DND-41 (cell line): ENCODE measurements at regions not wholly inside any gene's neighbourhood (a gene's known extent, or its start where the extent isn't known, plus 50 kb on each side); places are given as distances from the start of the nearest gene placed in this dataset.

Experiments used
- CTCF ChIP-seq: IDR thresholded peaks from 2 replicates; pipeline ENCODE4 v1.5.1; 2012; ENCODE audit warnings: borderline replicate concordance, low read length, moderate library complexity, mild to moderate bottlenecking; ENCODE audit not compliant: poor library complexity, severe bottlenecking; ENCODE audit errors: extremely low read depth
- EZH2 ChIP-seq: IDR thresholded peaks from 3 replicates; pipeline ENCODE4 v1.6.1; 2012; ENCODE audit warnings: borderline replicate concordance, low read depth, mild to moderate bottlenecking, moderate library complexity, low read length, inconsistent platforms; ENCODE audit not compliant: severe bottlenecking

- TF ChIP-seq CTCF, result no peak
- TF ChIP-seq EZH2, result no peak
Measured at GRCh38 chr21:16310176-16310575, 580.4 kb downstream of the USP25 start.
